GM12878 (cell line): ENCODE measurements at regions not wholly inside any gene's neighbourhood (a gene's known extent, or its start where the extent isn't known, plus 50 kb on each side); places are given as distances from the start of the nearest gene placed in this dataset.

Experiments used
- ATAC-seq: fragments of 200-7000 bp; cut with Tn5 transposase; 3 replicates; pipeline ENCODE4 v1.9.1; 2020; ENCODE audit warnings: mild to moderate bottlenecking, moderate library complexity
- BruUV-seq: library from RNA; stranded (reverse); fragments of 400-500 nt; replicated peaks from 2 replicates; lab custom pipeline; 2021; lab: Mats Ljungman, UMichigan
- CTCF ChIA-PET: fragments of 300-600 bp; sonication (Branson Sonifier 250); formaldehyde crosslinking; extraction: SDS; loops from one replicate; lab custom pipeline; 2021; ENCODE audit warnings: inconsistent platforms; lab: Yijun Ruan, JAX
- POLR2A ChIA-PET: fragments of 350-600 bp; formaldehyde crosslinking; extraction: SDS; loops from one replicate; lab custom pipeline; 2021; ENCODE audit warnings: inconsistent platforms; lab: Charles Lee
- RAD21 ChIA-PET: fragments of 300-600 bp; sonication (Branson Sonifier 250); formaldehyde crosslinking; loops from one replicate; lab custom pipeline; 2023; ENCODE audit warnings: antibody characterized with exemption; ENCODE audit not compliant: unreplicated experiment; lab: Charles Lee
- SMC1A ChIA-PET: fragments of 300-600 bp; sonication (Branson Sonifier 250); formaldehyde crosslinking; loops from one replicate; lab custom pipeline; 2023; ENCODE audit not compliant: unreplicated experiment, uncharacterized antibody; lab: Charles Lee
- DNase-seq: peaks from one replicate; pipeline ENCODE4 v3.0.0-alpha.2; 2011; ENCODE audit warnings: low read depth, low spot score
- FAIRE-seq: peaks from 3 replicates; lab custom pipeline; 2011; peaks lifted over from hg19 to GRCh38; lab: Jason Lieb, UNC
- H2AFZ ChIP-seq: 2 replicates; pipeline ENCODE4 v1.6.0; 2011; ENCODE audit warnings: low read depth, low read length, control low read depth; ENCODE audit not compliant: control insufficient read depth
- H3K27ac ChIP-seq: 2 replicates; pipeline ENCODE4 v1.5.1; 2011; ENCODE audit warnings: control low read depth; ENCODE audit not compliant: control insufficient read depth, insufficient read depth
- H3K27me3 ChIP-seq, 2 experiments: replicated peaks in 1 of 2; 2 replicates each; pipeline versions ENCODE4 v1.6.0 to v1.6.1; 2011; ENCODE audit warnings: low read length in 1 of 2; ENCODE audit not compliant: control insufficient read depth in 2 of 2, insufficient read depth in 2 of 2
- H3K36me3 ChIP-seq, 2 experiments: 2 replicates each; pipeline ENCODE4 v1.5.1; 2011; ENCODE audit warnings: low read length in 1 of 2; ENCODE audit not compliant: control insufficient read depth in 2 of 2, insufficient read depth in 2 of 2
- H3K4me1 ChIP-seq: 2 replicates; pipeline ENCODE4 v1.6.1; 2011; ENCODE audit warnings: mild to moderate bottlenecking, low read length, moderate library complexity, mixed read lengths; ENCODE audit not compliant: control insufficient read depth, insufficient read depth
- H3K4me2 ChIP-seq: 2 replicates; pipeline ENCODE4 v1.6.0; 2011; ENCODE audit warnings: control low read depth; ENCODE audit not compliant: control insufficient read depth, insufficient read depth
- H3K4me3 ChIP-seq: fragments of 200-600 bp; sonication (generic); 2 replicates; pipeline ENCODE4 v1.5.1; 2016
- H3K79me2 ChIP-seq: 2 replicates; pipeline ENCODE4 v1.6.0; 2011; ENCODE audit warnings: low read length; ENCODE audit not compliant: control insufficient read depth, insufficient read depth
- H3K9ac ChIP-seq: 2 replicates; pipeline ENCODE4 v1.8.0; 2011; ENCODE audit warnings: low read length, control low read depth, mixed read lengths; ENCODE audit not compliant: control insufficient read depth, insufficient read depth
- H3K9me3 ChIP-seq: replicated peaks from 3 replicates; pipeline ENCODE4 v1.5.1; 2011; ENCODE audit warnings: mild to moderate bottlenecking, low read length; ENCODE audit not compliant: control insufficient read depth, insufficient read depth
- H4K20me1 ChIP-seq: 2 replicates; pipeline ENCODE4 v1.6.0; 2011; ENCODE audit not compliant: control insufficient read depth, insufficient read depth
- ATF2 ChIP-seq: IDR thresholded peaks from 2 replicates; pipeline ENCODE4 v1.6.1; 2012; ENCODE audit warnings: low read length, inconsistent platforms
- CEBPZ ChIP-seq: fragments of 150-350 bp; IDR thresholded peaks from 2 replicates; pipeline ENCODE4 v1.6.1; 2016; ENCODE audit warnings: low read depth, low read length
- CREB1 ChIP-seq: IDR thresholded peaks from 2 replicates; pipeline ENCODE4 v1.6.1; 2012; ENCODE audit warnings: low read depth, mild to moderate bottlenecking, inconsistent platforms
- ETV6 ChIP-seq, 2 experiments: fragments of 450-650 bp in 1 of 2; IDR thresholded peaks in 1 of 2; conservative IDR thresholded peaks in 1 of 2; 2 replicates each; pipeline ENCODE4 v1.6.1; 2014; ENCODE audit warnings: antibody characterized with exemption in 1 of 2, borderline replicate concordance in 1 of 2, low read depth in 1 of 2, mild to moderate bottlenecking in 1 of 2, moderate library complexity in 1 of 2
- FOXM1 ChIP-seq: IDR thresholded peaks from 2 replicates; pipeline ENCODE4 v1.6.1; 2012; ENCODE audit warnings: low read depth, mild to moderate bottlenecking, inconsistent platforms, low read length, moderate library complexity
- HDGF ChIP-seq: fragments of 450-650 bp; IDR thresholded peaks from 2 replicates; pipeline ENCODE4 v1.6.1; 2016; ENCODE audit warnings: antibody characterized with exemption
- IRF4 ChIP-seq: IDR thresholded peaks from 2 replicates; pipeline ENCODE4 v1.6.1; 2011; ENCODE audit warnings: low read depth, low read length
- JUND ChIP-seq: IDR thresholded peaks from 2 replicates; pipeline ENCODE4 v1.6.1; 2012; ENCODE audit warnings: low read depth, mild to moderate bottlenecking, low read length, improper control_type of control experiment, moderate library complexity
- KLF5 ChIP-seq: fragments of 450-650 bp; IDR thresholded peaks from 2 replicates; pipeline ENCODE4 v1.6.1; 2014; ENCODE audit warnings: mild to moderate bottlenecking; ENCODE audit not compliant: partially characterized antibody
- PAX8 ChIP-seq: fragments of 450-650 bp; IDR thresholded peaks from 2 replicates; pipeline ENCODE4 v1.6.1; 2017; ENCODE audit warnings: mild to moderate bottlenecking, moderate library complexity
- POLR2AphosphoS5 ChIP-seq: IDR thresholded peaks from 2 replicates; pipeline ENCODE4 v1.6.1; 2011; ENCODE audit warnings: mild to moderate bottlenecking, low read length, inconsistent platforms
- RUNX3 ChIP-seq: IDR thresholded peaks from 2 replicates; pipeline ENCODE4 v1.6.1; 2012; ENCODE audit warnings: low read length, inconsistent platforms
- TBL1XR1 ChIP-seq: IDR thresholded peaks from 2 replicates; pipeline ENCODE4 v1.6.1; 2012; ENCODE audit warnings: low read depth, low read length, improper control_type of control experiment
- USF2 ChIP-seq: IDR thresholded peaks from 2 replicates; pipeline ENCODE4 v1.6.1; 2011; ENCODE audit warnings: low read depth, low read length, improper control_type of control experiment, borderline replicate concordance
- WGBS: methylation state at CpG from one replicate; pipeline ENCODE4 v1.1.6; 2016; ENCODE audit warnings: low lambda C conversion rate; ENCODE audit not compliant: insufficient replicate concordance, insufficient coverage; ENCODE audit errors: missing lambda C conversion rate; 5-methylcytosine and 5-hydroxymethylcytosine counted together
- in situ Hi-C: fragments of 300-500 bp; cut with MboI; formaldehyde crosslinking; loops from 9 replicates; pipeline ENCODE4 v1.14.3; 2018; ENCODE audit warnings: mixed read lengths
- intact Hi-C: fragments of 100-400 bp; cut with micrococcal nuclease; formaldehyde crosslinking; loops from one replicate; pipeline ENCODE4 v1.14.2; 2022; ENCODE audit not compliant: unreplicated experiment

GRCh38 chr6:23302514-23302913 lies 733.1 kb downstream of the HDGFL1 start:
- no peak overlapping the region for H3K4me2 ChIP-seq
- H3K36me3 ChIP-seq = no peaks in the 10 kb centered on the region
- intact Hi-C loops (no loop called here), in situ Hi-C loops (no loop called here)
- H3K9ac ChIP-seq = no peak overlapping the region
- DNase-seq = no peak
- ChIA-PET RAD21 (no interaction called here), CTCF (interaction anchor here (0.5 kb wide), 1 partner anchor 824 kb away, joined by 3 read pairs; no protein-coding TSS in a partner anchor), POLR2A (no interaction called here), SMC1A (no interaction called here)
- H2AFZ ChIP-seq = no peak overlapping the region
- H3K27ac ChIP-seq = no peak overlapping the region
- no peak overlapping the region for H3K4me3 ChIP-seq
- WGBS = 3% methylated on average over 4 of the region's 4 CpGs
- no TSS peak for BruUV-seq
- no peaks in the 10 kb centered on the region for H3K4me1 ChIP-seq
- H4K20me1 ChIP-seq = no peaks in the 10 kb centered on the region
- no peaks in the 10 kb centered on the region for H3K27me3 ChIP-seq
- H3K79me2 ChIP-seq = no peaks in the 10 kb centered on the region
- ATAC-seq = no peak
- TF ChIP-seq PAX8 (no peak), ETV6 (conservative IDR thresholded peaks at IDR 0.05 in 1 of 2, IDR thresholded peaks at IDR 0.05 in 1 of 2; ENCODE audit: borderline replicate concordance in 1 of 2, low read depth in 1 of 2) (no peak), RUNX3 (no peak), CREB1 (no peak), TBL1XR1 (no peak), CEBPZ (no peak), IRF4 (no peak), USF2 (no peak), ATF2 (no peak), FOXM1 (no peak), POLR2AphosphoS5 (no peak), KLF5 (no peak), JUND (no peak), HDGF (no peak)
- FAIRE-seq = no peak
- H3K9me3 ChIP-seq = no peaks in the 10 kb centered on the region
